SU-DHL-6 (cell line): ENCODE measurements at regions not wholly inside any gene's neighbourhood (a gene's known extent, or its start where the extent isn't known, plus 50 kb on each side); places are given as distances from the start of the nearest gene placed in this dataset.

Source experiments
- CTCF ChIP-seq: fragments of 200-600 bp; sonication (generic); IDR thresholded peaks from one replicate; pipeline ENCODE4 v1.5.1; 2017; ENCODE audit warnings: antibody characterized with exemption, mild to moderate bottlenecking, low read length, moderate library complexity; ENCODE audit not compliant: insufficient read depth, poor library complexity, severe bottlenecking
- EZH2phosphoT487 ChIP-seq: fragments of 200-600 bp; sonication (generic), shearing (Covaris generic); conservative IDR thresholded peaks from 2 replicates; pipeline ENCODE4 v1.6.1; 2018; ENCODE audit warnings: mild to moderate bottlenecking, antibody characterized with exemption, low read length, moderate library complexity, mixed read lengths

GRCh38 chr10:44126291-44126717, 258.6 kb downstream of the CXCL12 start:
- no peak for TF ChIP-seq CTCF
- TF ChIP-seq EZH2phosphoT487 = no peak
